ENCODE measurements at regions not wholly inside any gene's neighbourhood (a gene's known extent, or its start where the extent isn't known, plus 50 kb on each side); places are given as distances from the start of the nearest gene placed in this dataset. TPM values are rescaled to one million over a fixed set of nuclear protein-coding genes. Genes with fewer than 3 reads are reported as not detected.

GRCh38 chr11:8841899-8842298 is 69.1 kb upstream of the AKIP1 start:
- no peak for TF ChIP-seq EZH2 (IDR thresholded peaks at IDR 0.05; ENCODE audit: borderline replicate concordance)
- TF ChIP-seq CTCF (IDR thresholded peaks at IDR 0.05; ENCODE audit: poor library complexity): no peak
- no peak for TF ChIP-seq EZH2phosphoT487 (IDR thresholded peaks at IDR 0.05; ENCODE audit: low read depth, severe bottlenecking, unreplicated experiment)
- Histone ChIP-seq H3K27me3 (no peaks in the 10 kb centered on the region), H3K27ac (no peak overlapping the region)

DNA sequence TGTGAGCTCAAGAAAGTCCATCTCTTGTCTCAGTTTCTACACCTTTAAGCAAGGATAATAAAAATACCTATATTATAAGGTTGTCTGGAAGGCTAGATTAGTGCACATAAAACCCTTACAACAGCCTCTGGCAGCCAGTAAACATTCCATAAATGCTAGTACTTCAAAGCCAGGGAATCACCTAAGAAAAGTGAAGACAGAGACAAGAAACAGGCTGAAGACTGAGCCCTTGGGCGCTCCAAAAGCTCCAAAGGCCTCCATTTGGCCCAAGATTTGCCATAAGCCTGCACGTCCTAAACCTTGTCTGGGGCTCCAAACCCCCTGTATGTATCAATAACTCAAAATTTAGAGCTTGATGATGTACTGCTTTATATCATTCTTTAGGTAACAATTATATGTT is 52.2 kb upstream of the AKIP1 start:
- 82% methylated on average over 2 of the region's 2 CpGs for WGBS (ENCODE audit: low lambda C conversion rate, missing lambda C conversion rate)
- TF ChIP-seq EZH2 (IDR thresholded peaks at IDR 0.05; ENCODE audit: borderline replicate concordance) (no peak), CTCF (IDR thresholded peaks at IDR 0.05; ENCODE audit: poor library complexity) (no peak), EZH2phosphoT487 (IDR thresholded peaks at IDR 0.05; ENCODE audit: low read depth, severe bottlenecking, unreplicated experiment) (no peak)
- no peaks in the 10 kb centered on the region for H3K9me3 ChIP-seq (ENCODE audit: low read depth)
- H4K20me1 ChIP-seq (ENCODE audit: insufficient read depth, poor library complexity, severe bottlenecking): peaks cover 2% of the 10 kb centered on the region
- no peak for DNase-seq (ENCODE audit: low spot score)
- H3K79me2 ChIP-seq: peaks cover 86% of the 10 kb centered on the region
- no peaks in the 10 kb centered on the region for H3K36me3 ChIP-seq (replicated peaks; ENCODE audit: insufficient read depth, low read depth)
- H3K4me1 ChIP-seq (ENCODE audit: insufficient read depth): no peaks in the 10 kb centered on the region
- no peak overlapping the region for H2AFZ ChIP-seq
- H3K27me3 ChIP-seq: no peaks in the 10 kb centered on the region
- no peak overlapping the region for H3K4me2 ChIP-seq
- H3K9me2 ChIP-seq (replicated peaks; ENCODE audit: insufficient read depth): no peaks in the 10 kb centered on the region
- H3K4me3 ChIP-seq: no peak overlapping the region
- no peak overlapping the region for H3K27ac ChIP-seq

More at GRCh38 chr11:8841899-8842298, 69.1 kb upstream of the AKIP1 start:
- no peak overlapping the region for H3K4me2 ChIP-seq
- no peaks in the 10 kb centered on the region for H3K9me3 ChIP-seq (ENCODE audit: low read depth)
- WGBS (ENCODE audit: low lambda C conversion rate, missing lambda C conversion rate): 90% methylated on average over 7 of the region's 7 CpGs
- no peak overlapping the region for H2AFZ ChIP-seq
- peaks cover 68% of the 10 kb centered on the region for H3K79me2 ChIP-seq
- DNase-seq (ENCODE audit: low spot score): no peak
- H4K20me1 ChIP-seq (ENCODE audit: insufficient read depth, poor library complexity, severe bottlenecking): no peaks in the 10 kb centered on the region
- no peaks in the 10 kb centered on the region for H3K9me2 ChIP-seq (replicated peaks; ENCODE audit: insufficient read depth)
- H3K36me3 ChIP-seq (replicated peaks; ENCODE audit: insufficient read depth, low read depth): no peaks in the 10 kb centered on the region
- H3K4me1 ChIP-seq (ENCODE audit: insufficient read depth): peaks cover 26% of the 10 kb centered on the region
- no peak overlapping the region for H3K4me3 ChIP-seq

Small RNAs in the stretch of these regions (small RNA-seq; reads per million reads assigned to genes)
- not detected for gene RNA5SP330

Measured in hepatocyte (in vitro differentiated cells).